MM.1S (cell line): ENCODE measurements at regions not wholly inside any gene's neighbourhood (a gene's known extent, or its start where the extent isn't known, plus 50 kb on each side); places are given as distances from the start of the nearest gene placed in this dataset.

Source experiments
- DNase-seq: peaks from one replicate; pipeline ENCODE4 v3.0.0-alpha.2; 2015
- H2AFZ ChIP-seq: fragments of 300-600 bp; sonication (generic); 2 replicates; pipeline ENCODE4 v1.6.0; 2016; ENCODE audit warnings: antibody characterized with exemption, low read length
- H3F3A ChIP-seq: fragments of 300-600 bp; sonication (generic); 2 replicates; pipeline ENCODE4 v1.6.1; 2016; ENCODE audit warnings: mild to moderate bottlenecking, antibody characterized with exemption, low read length, moderate library complexity, mixed read lengths; ENCODE audit not compliant: insufficient read depth
- H3K27ac ChIP-seq: fragments of 300-600 bp; sonication (generic); 2 replicates; pipeline ENCODE4 v1.5.1; 2016; ENCODE audit warnings: mild to moderate bottlenecking, low read length
- H3K27me3 ChIP-seq: fragments of 300-600 bp; sonication (generic); replicated peaks from 2 replicates; pipeline ENCODE4 v1.6.0; 2016; ENCODE audit warnings: low read length; ENCODE audit not compliant: insufficient read depth
- H3K36me3 ChIP-seq: fragments of 300-600 bp; sonication (generic); replicated peaks from 2 replicates; pipeline ENCODE4 v1.6.1; 2016; ENCODE audit warnings: mild to moderate bottlenecking, low read length, mixed read lengths; ENCODE audit not compliant: insufficient read depth
- H3K4me1 ChIP-seq: fragments of 300-600 bp; sonication (generic); 2 replicates; pipeline ENCODE4 v1.6.1; 2016; ENCODE audit warnings: low read length, mixed read lengths
- H3K4me2 ChIP-seq: fragments of 300-600 bp; sonication (generic); 2 replicates; pipeline ENCODE4 v1.6.0; 2016; ENCODE audit warnings: low read depth, low read length
- H3K4me3 ChIP-seq: fragments of 300-600 bp; sonication (generic); 2 replicates; pipeline ENCODE4 v1.5.1; 2016; ENCODE audit warnings: low read length, mixed read lengths
- H3K79me2 ChIP-seq: fragments of 300-600 bp; sonication (generic); 2 replicates; pipeline ENCODE4 v1.6.1; 2016; ENCODE audit warnings: mixed run types, low read length, mixed read lengths
- H3K9ac ChIP-seq: fragments of 300-600 bp; sonication (generic); 2 replicates; pipeline ENCODE4 v1.6.1; 2016; ENCODE audit warnings: low read length, mixed read lengths
- H3K9me2 ChIP-seq: fragments of 300-600 bp; sonication (generic); replicated peaks from 2 replicates; pipeline ENCODE4 v1.6.1; 2016; ENCODE audit warnings: mild to moderate bottlenecking, low read length, mixed read lengths; ENCODE audit not compliant: insufficient read depth
- H3K9me3 ChIP-seq: fragments of 300-600 bp; sonication (generic); replicated peaks from 2 replicates; pipeline ENCODE4 v1.6.1; 2016; ENCODE audit warnings: mild to moderate bottlenecking, low read length, mixed read lengths; ENCODE audit not compliant: insufficient read depth
- H4K20me1 ChIP-seq: fragments of 300-600 bp; sonication (generic); 2 replicates; pipeline ENCODE4 v1.6.1; 2016; ENCODE audit warnings: mild to moderate bottlenecking, low read length, moderate library complexity, mixed read lengths; ENCODE audit not compliant: insufficient read depth
- CTCF ChIP-seq: fragments of 300-600 bp; sonication (generic); IDR thresholded peaks from 2 replicates; pipeline ENCODE4 v1.5.1; 2016; ENCODE audit warnings: antibody characterized with exemption, low read length, mixed read lengths
- EZH2 ChIP-seq: fragments of 300-600 bp; sonication (generic); optimal IDR thresholded peaks from 2 replicates; pipeline ENCODE3; 2017; ENCODE audit warnings: low read depth, mild to moderate bottlenecking, antibody characterized with exemption, low read length, mixed read lengths
- EZH2phosphoT487 ChIP-seq: fragments of 300-600 bp; sonication (generic); IDR thresholded peaks from 2 replicates; pipeline ENCODE4 v1.6.1; 2018; ENCODE audit warnings: antibody characterized with exemption, low read length

- no peaks in the 10 kb centered on the region for H3F3A ChIP-seq
- no peaks in the 10 kb centered on the region for H3K36me3 ChIP-seq
- no peaks in the 10 kb centered on the region for H3K9me2 ChIP-seq
- no peaks in the 10 kb centered on the region for H3K9me3 ChIP-seq
- H3K4me3 ChIP-seq = no peak overlapping the region
- H4K20me1 ChIP-seq = no peaks in the 10 kb centered on the region
- no peaks in the 10 kb centered on the region for H3K27me3 ChIP-seq
- no peak overlapping the region for H3K27ac ChIP-seq
- no peaks in the 10 kb centered on the region for H3K4me1 ChIP-seq
- no peaks in the 10 kb centered on the region for H3K79me2 ChIP-seq
- no peak overlapping the region for H2AFZ ChIP-seq
- H3K9ac ChIP-seq = no peak overlapping the region
- no peak for DNase-seq
- TF ChIP-seq CTCF (no peak), EZH2 (no peak)
- no peak overlapping the region for H3K4me2 ChIP-seq
Measured at GRCh38 chr18:78765142-78765541, 214.5 kb upstream of the SALL3 start.

- DNase-seq = no peak
- H2AFZ ChIP-seq = no peak overlapping the region
- H4K20me1 ChIP-seq = no peaks in the 10 kb centered on the region
- no peak overlapping the region for H3K4me2 ChIP-seq
- no peak overlapping the region for H3K9ac ChIP-seq
- H3F3A ChIP-seq = no peaks in the 10 kb centered on the region
- no peaks in the 10 kb centered on the region for H3K27me3 ChIP-seq
- TF ChIP-seq CTCF = no peak
- no peak for TF ChIP-seq EZH2phosphoT487
- no peak for TF ChIP-seq EZH2
- H3K36me3 ChIP-seq = no peaks in the 10 kb centered on the region
- H3K9me3 ChIP-seq = no peaks in the 10 kb centered on the region
- H3K27ac ChIP-seq = no peak overlapping the region
- H3K79me2 ChIP-seq = no peaks in the 10 kb centered on the region
- H3K9me2 ChIP-seq = no peaks in the 10 kb centered on the region
- no peak overlapping the region for H3K4me3 ChIP-seq
- H3K4me1 ChIP-seq = no peaks in the 10 kb centered on the region
Measured at GRCh38 chr18:78765637-78766281, 213.9 kb upstream of the SALL3 start.

GRCh38 chr18:78766651-78767533 lies 212.7 kb upstream of the SALL3 start:
- H3K4me3 ChIP-seq = no peak overlapping the region
- no peak overlapping the region for H2AFZ ChIP-seq
- no peaks in the 10 kb centered on the region for H3K27me3 ChIP-seq

More at GRCh38 chr18:78766651-78767533, 212.7 kb upstream of the SALL3 start:
- H4K20me1 ChIP-seq = no peaks in the 10 kb centered on the region
- H3K9ac ChIP-seq = no peak overlapping the region
- no peaks in the 10 kb centered on the region for H3K9me3 ChIP-seq
- no peak for TF ChIP-seq CTCF
- TF ChIP-seq EZH2 = no peak
- no peak for TF ChIP-seq EZH2phosphoT487
- no peaks in the 10 kb centered on the region for H3F3A ChIP-seq
- H3K79me2 ChIP-seq = no peaks in the 10 kb centered on the region
- H3K36me3 ChIP-seq = no peaks in the 10 kb centered on the region
- no peak overlapping the region for H3K4me2 ChIP-seq
- no peak for DNase-seq
- H3K27ac ChIP-seq = no peak overlapping the region
- no peaks in the 10 kb centered on the region for H3K4me1 ChIP-seq
- no peaks in the 10 kb centered on the region for H3K9me2 ChIP-seq
